Hepatocyte (in vitro differentiated cells): ENCODE measurements at regions not wholly inside any gene's neighbourhood (a gene's known extent, or its start where the extent isn't known, plus 50 kb on each side); places are given as distances from the start of the nearest gene placed in this dataset.

Source experiments
- CTCF ChIP-seq: fragments of 200-600 bp; sonication (generic); IDR thresholded peaks from 2 replicates; pipeline ENCODE4 v1.5.1; 2016; ENCODE audit warnings: antibody characterized with exemption, mild to moderate bottlenecking; ENCODE audit not compliant: poor library complexity
- EZH2 ChIP-seq: fragments of 200-600 bp; sonication (generic); IDR thresholded peaks from 2 replicates; pipeline ENCODE4 v1.6.1; 2016; ENCODE audit warnings: antibody characterized with exemption, mild to moderate bottlenecking, borderline replicate concordance

GRCh38 chr13:39170711-39171110 is 132.5 kb downstream of the NHLRC3 start:
- TF ChIP-seq CTCF (no peak), EZH2 (no peak)
